NB4 (cell line): ENCODE measurements at regions not wholly inside any gene's neighbourhood (a gene's known extent, or its start where the extent isn't known, plus 50 kb on each side); places are given as distances from the start of the nearest gene placed in this dataset.

ENCODE experiments used
- POLR2A ChIP-seq: IDR thresholded peaks from 2 replicates; pipeline ENCODE4 v1.6.1; 2011; ENCODE audit warnings: mild to moderate bottlenecking; ENCODE audit not compliant: insufficient read length; ENCODE audit errors: extremely low read depth
- TF ChIP-seq, protein P1 (sequence below): IDR thresholded peaks from one replicate; pipeline ENCODE4 v1.5.1; 2012; ENCODE audit warnings: low read depth, low read length
- TF ChIP-seq, protein P2 (sequence below): IDR thresholded peaks from 2 replicates; pipeline ENCODE4 v1.6.1; 2011; ENCODE audit warnings: low read depth, low read length

DNA sequence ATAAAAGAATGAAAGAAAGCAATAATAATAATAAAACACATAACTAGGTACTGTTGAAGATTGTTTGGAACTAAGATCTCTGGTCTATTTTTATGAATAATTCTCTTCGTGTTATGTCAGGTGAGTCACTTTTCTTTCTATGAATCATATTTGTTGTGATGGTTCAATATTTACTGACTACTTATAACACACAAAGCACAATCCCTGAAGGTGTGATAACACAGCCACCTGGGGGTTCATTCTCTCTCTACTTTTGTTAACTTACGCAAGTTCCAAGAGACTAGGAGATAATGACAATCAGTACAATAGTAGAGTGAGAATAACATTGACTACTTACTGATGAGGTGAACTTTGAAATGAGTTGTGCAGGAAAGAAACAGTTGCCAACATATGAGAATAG is 149.9 kb downstream of the IBTK start:
- TF ChIP-seq POLR2A: no peak
- TF ChIP-seq, protein P1, sequence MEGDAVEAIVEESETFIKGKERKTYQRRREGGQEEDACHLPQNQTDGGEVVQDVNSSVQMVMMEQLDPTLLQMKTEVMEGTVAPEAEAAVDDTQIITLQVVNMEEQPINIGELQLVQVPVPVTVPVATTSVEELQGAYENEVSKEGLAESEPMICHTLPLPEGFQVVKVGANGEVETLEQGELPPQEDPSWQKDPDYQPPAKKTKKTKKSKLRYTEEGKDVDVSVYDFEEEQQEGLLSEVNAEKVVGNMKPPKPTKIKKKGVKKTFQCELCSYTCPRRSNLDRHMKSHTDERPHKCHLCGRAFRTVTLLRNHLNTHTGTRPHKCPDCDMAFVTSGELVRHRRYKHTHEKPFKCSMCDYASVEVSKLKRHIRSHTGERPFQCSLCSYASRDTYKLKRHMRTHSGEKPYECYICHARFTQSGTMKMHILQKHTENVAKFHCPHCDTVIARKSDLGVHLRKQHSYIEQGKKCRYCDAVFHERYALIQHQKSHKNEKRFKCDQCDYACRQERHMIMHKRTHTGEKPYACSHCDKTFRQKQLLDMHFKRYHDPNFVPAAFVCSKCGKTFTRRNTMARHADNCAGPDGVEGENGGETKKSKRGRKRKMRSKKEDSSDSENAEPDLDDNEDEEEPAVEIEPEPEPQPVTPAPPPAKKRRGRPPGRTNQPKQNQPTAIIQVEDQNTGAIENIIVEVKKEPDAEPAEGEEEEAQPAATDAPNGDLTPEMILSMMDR: no peak
- TF ChIP-seq, protein P2, sequence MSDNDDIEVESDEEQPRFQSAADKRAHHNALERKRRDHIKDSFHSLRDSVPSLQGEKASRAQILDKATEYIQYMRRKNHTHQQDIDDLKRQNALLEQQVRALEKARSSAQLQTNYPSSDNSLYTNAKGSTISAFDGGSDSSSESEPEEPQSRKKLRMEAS: no peak
